IPS-18a (cell line): ENCODE measurements at regions not wholly inside any gene's neighbourhood (a gene's known extent, or its start where the extent isn't known, plus 50 kb on each side); places are given as distances from the start of the nearest gene placed in this dataset.

ENCODE experiments used
- H3K27ac ChIP-seq: one replicate; pipeline ENCODE4 v1.5.1; 2013; ENCODE audit warnings: low read length
- H3K27me3 ChIP-seq: one replicate; pipeline ENCODE4 v1.6.1; 2013; ENCODE audit warnings: mild to moderate bottlenecking, low read length; ENCODE audit not compliant: control insufficient read depth, insufficient read depth
- H3K36me3 ChIP-seq: one replicate; pipeline ENCODE4 v1.6.1; 2013; ENCODE audit warnings: low read depth, low read length; ENCODE audit not compliant: control insufficient read depth
- H3K4me1 ChIP-seq: one replicate; pipeline ENCODE4 v1.6.1; 2013; ENCODE audit warnings: low read depth, low read length; ENCODE audit not compliant: control insufficient read depth
- H3K4me3 ChIP-seq: one replicate; pipeline ENCODE4 v1.5.1; 2013; ENCODE audit warnings: low read length
- H3K9ac ChIP-seq: one replicate; pipeline ENCODE4 v1.6.1; 2013; ENCODE audit warnings: mild to moderate bottlenecking, low read length, moderate library complexity
- H3K9me3 ChIP-seq: one replicate; pipeline ENCODE4 v1.6.1; 2013; ENCODE audit warnings: low read depth, low read length; ENCODE audit not compliant: control insufficient read depth

- Histone ChIP-seq H3K27ac (no peak overlapping the region), H3K27me3 (no peaks in the 10 kb centered on the region), H3K9me3 (no peaks in the 10 kb centered on the region), H3K4me3 (no peak overlapping the region), H3K4me1 (no peaks in the 10 kb centered on the region), H3K9ac (no peak overlapping the region), H3K36me3 (no peaks in the 10 kb centered on the region)
These were observed 169.7 kb downstream of the IGLL1 start for GRCh38 chr22:23410411-23410810.

- Histone ChIP-seq H3K9me3 (no peaks in the 10 kb centered on the region), H3K4me1 (no peaks in the 10 kb centered on the region), H3K9ac (no peak overlapping the region), H3K4me3 (no peak overlapping the region), H3K27ac (no peak overlapping the region), H3K36me3 (no peaks in the 10 kb centered on the region), H3K27me3 (no peaks in the 10 kb centered on the region)
These were observed 170.1 kb downstream of the IGLL1 start for GRCh38 chr22:23409976-23410375.

DNA sequence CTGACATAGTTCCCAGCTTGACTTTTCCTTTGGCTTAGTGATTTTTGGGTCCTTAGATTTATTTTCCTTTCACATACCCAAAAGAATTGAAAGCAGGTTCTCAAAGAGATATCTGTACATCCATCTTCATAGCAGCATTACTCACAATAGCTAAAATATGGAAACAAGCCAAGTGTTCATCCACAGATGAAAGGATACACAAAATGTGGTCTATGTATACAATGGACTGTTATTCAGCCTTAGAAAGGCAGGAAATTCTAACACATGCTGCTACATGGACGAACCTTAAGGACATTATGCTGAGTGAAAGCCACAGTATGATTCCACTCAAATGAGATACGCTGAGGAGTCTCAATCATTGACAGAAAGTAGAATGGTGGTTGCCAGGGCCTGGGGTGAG lies 171.8 kb downstream of the IGLL1 start:
- H3K4me3 ChIP-seq: no peak overlapping the region
- no peaks in the 10 kb centered on the region for H3K27me3 ChIP-seq
- H3K9me3 ChIP-seq: no peaks in the 10 kb centered on the region
- H3K27ac ChIP-seq: no peak overlapping the region
- no peaks in the 10 kb centered on the region for H3K4me1 ChIP-seq
- no peak overlapping the region for H3K9ac ChIP-seq
- H3K36me3 ChIP-seq: no peaks in the 10 kb centered on the region

DNA sequence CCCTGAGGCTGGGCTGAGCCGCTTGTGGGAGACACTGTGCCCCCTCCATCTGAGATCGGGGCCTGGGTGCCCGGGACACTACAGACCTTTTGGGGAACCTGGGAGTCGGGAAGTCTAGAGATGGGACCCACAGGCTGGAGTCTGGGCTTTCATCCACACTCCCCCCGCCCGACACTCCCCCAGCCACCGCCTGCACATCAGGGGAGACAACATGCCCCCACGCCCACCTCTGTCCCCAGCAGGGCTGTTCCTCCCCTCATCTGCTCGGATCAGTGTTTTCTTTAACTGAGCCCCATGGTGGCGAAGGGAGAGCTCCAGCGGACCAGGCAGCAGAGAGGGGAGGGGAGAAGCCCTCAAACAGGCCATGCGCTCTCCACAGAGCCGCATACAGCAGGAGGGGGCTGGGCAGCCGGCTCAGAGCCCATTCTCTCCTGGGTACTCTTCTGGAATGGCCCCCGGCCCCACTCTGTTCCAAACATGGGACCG lies 174.7 kb downstream of the IGLL1 start:
- H3K36me3 ChIP-seq: no peaks in the 10 kb centered on the region
- H3K9ac ChIP-seq: no peak overlapping the region
- H3K27me3 ChIP-seq: no peaks in the 10 kb centered on the region
- H3K27ac ChIP-seq: no peak overlapping the region
- no peak overlapping the region for H3K4me3 ChIP-seq
- H3K4me1 ChIP-seq: no peaks in the 10 kb centered on the region
- H3K9me3 ChIP-seq: no peaks in the 10 kb centered on the region

GRCh38 chr22:23404689-23405365 lies 175.3 kb downstream of the IGLL1 start:
- Histone ChIP-seq H3K27ac (no peak overlapping the region), H3K9me3 (no peaks in the 10 kb centered on the region), H3K4me1 (no peaks in the 10 kb centered on the region), H3K4me3 (no peak overlapping the region), H3K27me3 (no peaks in the 10 kb centered on the region), H3K36me3 (no peaks in the 10 kb centered on the region), H3K9ac (no peak overlapping the region)

GRCh38 chr22:23403720-23404688 lies 176.1 kb downstream of the IGLL1 start:
- Histone ChIP-seq H3K27me3 (no peaks in the 10 kb centered on the region), H3K4me3 (no peak overlapping the region), H3K9me3 (no peaks in the 10 kb centered on the region), H3K27ac (no peak overlapping the region), H3K4me1 (no peaks in the 10 kb centered on the region), H3K9ac (no peak overlapping the region), H3K36me3 (no peaks in the 10 kb centered on the region)

GRCh38 chr22:23403152-23403719 lies 176.9 kb downstream of the IGLL1 start:
- H3K9ac ChIP-seq: peak overlapping the region; percentile 42
- H3K9me3 ChIP-seq: no peaks in the 10 kb centered on the region
- H3K36me3 ChIP-seq: no peaks in the 10 kb centered on the region
- H3K27ac ChIP-seq: no peak overlapping the region
- H3K4me3 ChIP-seq: peak overlapping the region; percentile 48
- H3K27me3 ChIP-seq: no peaks in the 10 kb centered on the region
- H3K4me1 ChIP-seq: no peaks in the 10 kb centered on the region

DNA sequence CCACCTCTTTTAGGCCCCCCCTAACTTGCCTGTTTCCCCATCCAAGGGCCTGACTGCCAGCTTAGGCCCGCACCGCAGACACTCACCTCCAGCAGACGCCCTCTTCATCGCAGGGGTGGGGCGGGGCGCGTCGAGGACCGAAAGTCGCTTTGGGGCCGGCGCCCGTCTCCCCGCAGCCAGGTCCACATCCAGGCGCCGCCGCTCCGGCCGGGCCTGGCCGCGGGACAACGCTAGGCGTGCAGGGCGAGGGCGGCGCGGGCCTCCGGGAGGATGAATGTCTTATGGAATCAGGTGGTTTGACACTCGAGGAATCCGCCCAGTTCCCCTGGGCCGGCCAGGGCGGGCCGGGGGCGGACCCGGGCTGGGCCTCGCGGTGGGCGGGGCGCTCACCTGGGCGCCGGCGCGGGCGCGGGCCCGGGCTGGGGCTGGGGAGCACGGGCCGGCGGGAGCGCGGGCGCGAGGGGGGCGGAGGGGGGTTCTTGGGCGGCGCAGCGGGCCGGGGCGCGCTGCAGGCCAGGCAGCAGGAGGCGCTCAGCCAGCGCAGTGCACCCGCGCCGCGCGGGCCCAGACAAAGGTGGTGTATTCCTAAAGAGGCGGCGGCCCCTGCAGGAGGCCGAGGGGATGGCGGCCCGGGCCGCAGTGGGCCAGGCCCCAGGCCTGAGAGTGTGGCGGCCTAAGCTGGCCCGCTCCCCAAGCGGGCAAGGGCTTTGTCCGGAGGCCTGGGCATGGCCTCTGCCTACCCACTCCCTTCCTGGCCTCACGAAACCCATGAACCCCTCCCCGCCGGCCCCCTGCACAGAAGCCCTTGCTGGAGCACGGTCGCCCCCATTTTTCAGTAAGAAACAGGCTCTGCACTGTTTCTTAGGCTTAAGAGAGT lies 177.6 kb downstream of the IGLL1 start:
- no peaks in the 10 kb centered on the region for H3K4me1 ChIP-seq
- H3K27me3 ChIP-seq: no peaks in the 10 kb centered on the region
- peak overlapping the region; percentile 59 for H3K4me3 ChIP-seq
- no peaks in the 10 kb centered on the region for H3K36me3 ChIP-seq
- no peaks in the 10 kb centered on the region for H3K9me3 ChIP-seq
- no peak overlapping the region for H3K27ac ChIP-seq
- peak overlapping the region; percentile 42 for H3K9ac ChIP-seq

DNA sequence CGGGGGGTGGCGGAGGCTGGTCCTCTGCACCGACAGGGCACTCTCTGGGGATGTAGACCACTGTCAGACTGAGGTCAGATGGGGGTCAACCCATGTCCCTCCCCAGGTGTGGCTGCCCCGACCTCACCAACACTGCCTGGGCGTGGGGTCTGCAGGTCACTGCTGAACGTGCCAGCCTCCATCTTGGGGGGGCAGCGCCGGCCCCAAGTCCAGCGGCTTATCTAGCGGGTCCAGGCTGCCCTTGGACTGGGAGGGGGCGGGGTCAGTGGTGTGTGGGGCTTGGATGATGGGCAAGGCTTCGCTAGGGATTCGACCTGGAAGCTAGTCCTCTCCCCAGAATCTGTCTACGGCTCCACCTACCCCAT lies 178.2 kb downstream of the IGLL1 start:
- Histone ChIP-seq H3K4me1 (no peaks in the 10 kb centered on the region), H3K9me3 (no peaks in the 10 kb centered on the region), H3K4me3 (peak overlapping the region; percentile 59), H3K9ac (no peak overlapping the region), H3K27me3 (no peaks in the 10 kb centered on the region), H3K36me3 (no peaks in the 10 kb centered on the region), H3K27ac (no peak overlapping the region)

- Histone ChIP-seq H3K27ac (no peak overlapping the region), H3K4me3 (no peak overlapping the region), H3K4me1 (no peaks in the 10 kb centered on the region)
These were observed 178.8 kb downstream of the IGLL1 start for GRCh38 chr22:23401111-23401909.

More at GRCh38 chr22:23401111-23401909, 178.8 kb downstream of the IGLL1 start:
- H3K9ac ChIP-seq: no peak overlapping the region
- no peaks in the 10 kb centered on the region for H3K27me3 ChIP-seq
- H3K36me3 ChIP-seq: no peaks in the 10 kb centered on the region
- no peaks in the 10 kb centered on the region for H3K9me3 ChIP-seq
